ENCODE measurements at regions not wholly inside any gene's neighbourhood (a gene's known extent, or its start where the extent isn't known, plus 50 kb on each side); places are given as distances from the start of the nearest gene placed in this dataset.

DNA sequence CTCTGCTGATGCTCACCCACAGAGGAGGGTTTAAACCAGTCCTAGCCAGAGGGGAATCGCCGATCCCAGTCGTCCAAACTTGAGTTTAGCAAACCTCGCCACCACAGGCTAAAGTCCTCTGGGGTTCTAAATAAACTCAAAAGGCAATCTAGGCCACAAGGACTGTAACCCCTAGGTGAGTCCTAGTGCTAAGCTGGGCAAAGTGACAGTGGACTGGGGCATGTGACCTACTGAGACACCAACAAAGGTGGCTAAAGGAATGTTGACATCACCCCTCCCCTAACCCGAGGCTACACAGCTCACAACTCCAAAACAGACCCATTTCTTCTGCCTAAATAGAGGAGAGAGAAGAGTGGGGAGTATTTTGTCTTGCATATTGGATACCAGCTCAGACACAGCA is 142.8 kb upstream of the PRDX4 start:
- no peak overlapping the region for H3K4me3 ChIP-seq (replicated peaks in 1 of 2; ENCODE audit: low read depth in 2 of 2, low read length in 2 of 2)
- TF ChIP-seq, protein P1, sequence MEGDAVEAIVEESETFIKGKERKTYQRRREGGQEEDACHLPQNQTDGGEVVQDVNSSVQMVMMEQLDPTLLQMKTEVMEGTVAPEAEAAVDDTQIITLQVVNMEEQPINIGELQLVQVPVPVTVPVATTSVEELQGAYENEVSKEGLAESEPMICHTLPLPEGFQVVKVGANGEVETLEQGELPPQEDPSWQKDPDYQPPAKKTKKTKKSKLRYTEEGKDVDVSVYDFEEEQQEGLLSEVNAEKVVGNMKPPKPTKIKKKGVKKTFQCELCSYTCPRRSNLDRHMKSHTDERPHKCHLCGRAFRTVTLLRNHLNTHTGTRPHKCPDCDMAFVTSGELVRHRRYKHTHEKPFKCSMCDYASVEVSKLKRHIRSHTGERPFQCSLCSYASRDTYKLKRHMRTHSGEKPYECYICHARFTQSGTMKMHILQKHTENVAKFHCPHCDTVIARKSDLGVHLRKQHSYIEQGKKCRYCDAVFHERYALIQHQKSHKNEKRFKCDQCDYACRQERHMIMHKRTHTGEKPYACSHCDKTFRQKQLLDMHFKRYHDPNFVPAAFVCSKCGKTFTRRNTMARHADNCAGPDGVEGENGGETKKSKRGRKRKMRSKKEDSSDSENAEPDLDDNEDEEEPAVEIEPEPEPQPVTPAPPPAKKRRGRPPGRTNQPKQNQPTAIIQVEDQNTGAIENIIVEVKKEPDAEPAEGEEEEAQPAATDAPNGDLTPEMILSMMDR (IDR thresholded peaks at IDR 0.05; ENCODE audit: low read depth, low read length): no peak
- no peak for DNase-seq (ENCODE audit: low read depth in 2 of 2)

DNA sequence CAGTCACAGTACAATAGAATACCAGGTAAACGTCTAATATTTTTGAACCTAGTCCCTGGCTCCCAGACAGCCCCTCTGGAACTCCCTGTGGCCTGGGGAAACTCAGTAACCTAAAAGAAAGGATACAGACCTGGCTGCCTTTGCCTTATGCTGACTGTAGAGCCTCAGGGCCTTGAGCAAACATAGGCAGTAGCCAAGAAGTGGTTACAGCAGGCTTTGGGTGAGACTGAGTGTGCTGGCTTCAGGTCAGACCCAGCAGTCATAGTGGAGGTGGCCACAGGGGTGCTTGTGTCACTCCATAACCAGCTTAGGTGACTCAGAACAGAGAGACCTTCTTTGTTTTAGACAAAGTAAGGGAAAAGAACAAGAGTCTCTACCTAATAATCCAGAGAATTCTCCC is 141.8 kb upstream of the PRDX4 start:
- DNase-seq (ENCODE audit: low read depth in 2 of 2): no peak
- TF ChIP-seq, protein P1 (IDR thresholded peaks at IDR 0.05; ENCODE audit: low read depth, low read length): no peak
- no peak overlapping the region for H3K4me3 ChIP-seq (replicated peaks in 1 of 2; ENCODE audit: low read depth in 2 of 2, low read length in 2 of 2)

DNA sequence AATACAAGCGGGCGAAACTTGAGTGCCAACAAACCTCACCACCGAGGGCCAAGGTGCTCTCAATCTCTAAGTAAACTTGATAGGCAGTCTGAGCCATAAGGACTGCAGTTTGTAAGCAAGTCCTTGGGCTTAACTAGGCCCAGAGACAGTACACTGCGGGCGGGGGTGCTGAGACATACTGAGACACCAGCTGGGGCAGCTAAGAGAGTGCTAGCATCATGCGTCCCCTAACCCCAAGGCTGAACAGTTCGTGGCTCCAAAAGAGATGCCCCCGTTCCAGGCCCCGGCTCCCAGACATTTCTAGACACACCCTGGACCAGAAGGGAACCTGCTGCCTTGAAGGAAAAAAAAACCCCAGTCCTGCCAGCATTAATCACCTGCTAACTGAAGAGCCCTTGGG is 126.8 kb upstream of the PRDX4 start:
- TF ChIP-seq, protein P1 (IDR thresholded peaks at IDR 0.05; ENCODE audit: low read depth, low read length): no peak
- H3K4me3 ChIP-seq (replicated peaks in 1 of 2; ENCODE audit: low read depth in 2 of 2, low read length in 2 of 2): no peak overlapping the region
- no peak for DNase-seq (ENCODE audit: low read depth in 2 of 2)

DNA sequence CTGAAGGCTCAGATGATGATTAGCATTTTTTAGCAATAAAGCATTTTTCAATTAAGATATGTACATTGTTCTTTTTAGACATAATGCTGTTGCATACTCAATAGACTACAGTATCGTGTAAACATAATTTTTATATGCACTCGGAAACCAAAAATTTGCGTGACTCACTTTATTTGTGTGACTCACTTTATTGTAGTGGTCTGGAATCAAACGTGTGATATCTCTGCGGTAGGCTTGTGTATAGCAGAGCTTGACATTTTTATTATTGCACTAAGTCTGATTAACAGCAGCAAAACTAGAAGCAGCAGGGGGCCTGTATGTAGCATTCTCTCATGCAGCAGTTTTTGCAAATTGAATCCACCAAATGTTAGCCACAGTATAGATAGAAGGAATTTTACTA is 119.1 kb upstream of the PRDX4 start:
- DNase-seq (ENCODE audit: low read depth in 2 of 2): no peak
- H3K4me3 ChIP-seq (replicated peaks in 1 of 2; ENCODE audit: low read depth in 2 of 2, low read length in 2 of 2): no peak overlapping the region
- TF ChIP-seq, protein P1 (IDR thresholded peaks at IDR 0.05; ENCODE audit: low read depth, low read length): no peak

DNA sequence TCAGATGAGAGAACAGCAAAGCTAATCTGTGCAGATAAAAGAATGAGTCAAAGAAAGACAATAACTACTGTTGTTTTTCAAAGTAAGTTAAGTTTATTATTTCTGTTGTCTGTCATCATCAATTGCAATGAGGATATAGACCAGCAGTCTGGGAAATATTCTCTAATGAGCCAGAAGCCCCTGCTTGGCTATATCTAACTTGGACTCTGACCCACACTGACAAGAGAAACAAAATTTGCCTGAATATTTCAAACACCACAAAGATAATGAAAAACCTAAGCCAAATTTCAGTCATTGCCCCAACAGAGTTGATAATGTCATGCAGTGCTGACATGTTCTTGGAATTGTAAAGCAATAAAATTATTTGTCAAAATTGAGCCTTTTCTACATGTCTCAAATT is 115.0 kb upstream of the PRDX4 start:
- TF ChIP-seq, protein P1 (IDR thresholded peaks at IDR 0.05; ENCODE audit: low read depth, low read length): no peak
- DNase-seq (ENCODE audit: low read depth in 2 of 2): peak in 1 of 2 donors; percentile 12
- no peak overlapping the region for H3K4me3 ChIP-seq (replicated peaks in 1 of 2; ENCODE audit: low read depth in 2 of 2, low read length in 2 of 2)

DNA sequence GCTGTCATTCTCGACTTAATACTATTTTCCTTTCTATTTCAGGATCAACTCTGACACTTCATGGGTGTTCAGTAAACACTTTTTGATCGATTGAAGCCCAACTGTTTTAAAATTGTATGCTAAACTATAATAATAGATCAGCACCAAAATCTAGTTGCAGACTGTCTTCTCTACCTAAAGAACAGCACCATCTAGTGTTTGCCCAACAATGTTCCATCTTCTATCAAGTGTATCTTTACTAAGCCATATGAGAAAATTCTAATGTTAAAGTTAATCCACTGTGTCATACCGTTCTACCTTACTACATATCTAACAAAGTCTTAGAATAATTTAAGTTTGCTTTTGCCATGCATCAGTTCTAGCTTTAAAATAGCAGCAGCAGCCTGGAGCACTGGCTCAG is 113.0 kb upstream of the PRDX4 start:
- H3K4me3 ChIP-seq (replicated peaks in 1 of 2; ENCODE audit: low read depth in 2 of 2, low read length in 2 of 2): no peak overlapping the region
- DNase-seq (ENCODE audit: low read depth in 2 of 2): peak; percentile 60 to 69

DNA sequence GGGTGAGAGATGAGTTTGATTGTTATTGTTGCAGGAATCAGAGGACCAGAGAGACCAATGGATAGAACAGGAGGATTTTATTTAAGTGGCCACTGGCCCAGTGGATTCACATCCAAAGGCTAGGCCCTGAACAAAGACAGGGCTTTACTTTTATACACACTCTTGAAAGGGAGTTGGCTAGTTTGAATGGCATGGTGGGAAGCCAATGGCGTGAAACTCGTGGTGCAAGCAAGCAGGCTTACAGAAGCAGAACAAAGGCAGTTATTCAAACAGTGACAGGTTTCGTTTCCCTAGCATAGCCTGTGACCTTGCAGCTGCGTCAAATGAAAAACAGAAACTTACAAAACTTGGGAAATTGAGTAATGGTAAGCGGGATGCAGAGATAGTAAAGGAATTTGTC is 110.2 kb upstream of the PRDX4 start:
- TF ChIP-seq, protein P1 (IDR thresholded peaks at IDR 0.05; ENCODE audit: low read depth, low read length): no peak
- peak in 1 of 2 donors; percentile 39 for DNase-seq (ENCODE audit: low read depth in 2 of 2)
- H3K4me3 ChIP-seq (replicated peaks in 1 of 2; ENCODE audit: low read depth in 2 of 2, low read length in 2 of 2): no peak overlapping the region

More for the DNA sequence above, 113.0 kb upstream of the PRDX4 start:
- TF ChIP-seq, protein P1 (IDR thresholded peaks at IDR 0.05; ENCODE audit: low read depth, low read length): peak; percentile 37

Measured in cardiac fibroblast (primary cell).